ENCODE measurements at regions not wholly inside any gene's neighbourhood (a gene's known extent, or its start where the extent isn't known, plus 50 kb on each side); places are given as distances from the start of the nearest gene placed in this dataset.

- no peak for TF ChIP-seq CTCF (IDR thresholded peaks at IDR 0.05; ENCODE audit: insufficient read depth, low read depth, low read length, missing control alignments)
- no peak for DNase-seq (ENCODE audit: low read depth)
- H3K4me3 ChIP-seq (ENCODE audit: low read length), result no peak overlapping the region
Measured at GRCh38 chr1:101748077-101748476, 248.6 kb downstream of the OLFM3 start.
